Panc1 (cell line): ENCODE measurements at regions not wholly inside any gene's neighbourhood (a gene's known extent, or its start where the extent isn't known, plus 50 kb on each side); places are given as distances from the start of the nearest gene placed in this dataset.

Source experiments
- ATAC-seq: fragments of 200-7000 bp; cut with Tn5 transposase; 2 replicates; pipeline ENCODE4 v1.9.1; 2020; ENCODE audit warnings: mild to moderate bottlenecking, moderate library complexity
- BruUV-seq: library from RNA; stranded (reverse); fragments of 400-500 nt; replicated peaks from 2 replicates; lab custom pipeline; 2021; lab: Mats Ljungman, UMichigan
- CTCF ChIA-PET: fragments of 300-600 bp; sonication (Branson Sonifier 250); formaldehyde crosslinking; loops from one replicate; lab custom pipeline; 2022; ENCODE audit warnings: antibody characterized with exemption; lab: Charles Lee
- POLR2A ChIA-PET: fragments of 300-600 bp; sonication (Branson Sonifier 250); formaldehyde crosslinking; loops from one replicate; lab custom pipeline; 2022; ENCODE audit warnings: antibody characterized with exemption; lab: Charles Lee
- DNase-seq: peaks from one replicate; pipeline ENCODE4 v3.0.0-alpha.2; 2010; ENCODE audit warnings: low read depth, low spot score
- H3K27ac ChIP-seq: 2 replicates; pipeline ENCODE4 v1.5.1; 2011; ENCODE audit warnings: mild to moderate bottlenecking, low read length, inconsistent platforms
- H3K27me3 ChIP-seq: fragments of 200-500 bp; sonication (Bioruptor generic); 2 replicates; pipeline ENCODE4 v1.6.0; 2014; ENCODE audit warnings: low read length, inconsistent platforms; ENCODE audit not compliant: control insufficient read depth, insufficient read depth
- H3K36me3 ChIP-seq: fragments of 200-500 bp; sonication (Bioruptor generic); 2 replicates; pipeline ENCODE4 v1.5.1; 2014; ENCODE audit warnings: inconsistent platforms, mild to moderate bottlenecking, low read length, moderate library complexity; ENCODE audit not compliant: control insufficient read depth, insufficient read depth
- H3K4me1 ChIP-seq: 2 replicates; pipeline ENCODE4 v1.5.1; 2011; ENCODE audit warnings: inconsistent platforms, mild to moderate bottlenecking, low read length, moderate library complexity; ENCODE audit not compliant: control insufficient read depth, insufficient read depth
- H3K4me3 ChIP-seq, 2 experiments: 2 replicates each; pipeline ENCODE4 v1.5.1; 2011 to 2012; ENCODE audit warnings: low read depth in 2 of 2, low read length in 2 of 2, mild to moderate bottlenecking in 2 of 2, inconsistent platforms in 1 of 2, moderate library complexity in 1 of 2
- H3K9me3 ChIP-seq: fragments of 200-500 bp; sonication (Bioruptor generic); 2 replicates; pipeline ENCODE4 v1.5.1; 2014; ENCODE audit warnings: low read depth, mild to moderate bottlenecking, inconsistent platforms, low read length, moderate library complexity; ENCODE audit not compliant: control insufficient read depth, insufficient read depth
- POLR2AphosphoS5 ChIP-seq: IDR thresholded peaks from 2 replicates; pipeline ENCODE4 v1.6.1; 2012; ENCODE audit warnings: mild to moderate bottlenecking, low read depth, low read length, moderate library complexity
- SIN3A ChIP-seq: IDR thresholded peaks from 2 replicates; pipeline ENCODE4 v1.6.1; 2012; ENCODE audit warnings: low read depth, mild to moderate bottlenecking, low read length, moderate library complexity, borderline replicate concordance; ENCODE audit not compliant: insufficient read depth
- TCF7L2 ChIP-seq: IDR thresholded peaks from 2 replicates; pipeline ENCODE4 v1.6.1; 2011; ENCODE audit warnings: mild to moderate bottlenecking, low read depth, low read length, inconsistent platforms
- in situ Hi-C: cut with HindIII; loops from 2 replicates; pipeline ENCODE4 v1.10.0; 2016; ENCODE audit warnings: low sequenced_read_pairs, low pct_unique_long_range_greater_than_20kb
- intact Hi-C: fragments of 100-400 bp; cut with micrococcal nuclease; formaldehyde crosslinking; loops from one replicate; pipeline ENCODE4 v1.10.0; 2022; ENCODE audit not compliant: unreplicated experiment
- TF ChIP-seq, protein P1 (sequence below), 2 experiments: IDR thresholded peaks; 2 replicates each; pipeline ENCODE4 v1.6.1; 2011 to 2012; ENCODE audit warnings: low read depth in 2 of 2, control low read depth in 1 of 2, low read length in 1 of 2, mild to moderate bottlenecking in 1 of 2, moderate library complexity in 1 of 2; ENCODE audit not compliant: insufficient read depth in 1 of 2
- TF ChIP-seq, protein P2 (sequence below): fragments of 450-650 bp; IDR thresholded peaks from 2 replicates; pipeline ENCODE4 v1.5.1; 2017; ENCODE audit warnings: mild to moderate bottlenecking

DNA sequence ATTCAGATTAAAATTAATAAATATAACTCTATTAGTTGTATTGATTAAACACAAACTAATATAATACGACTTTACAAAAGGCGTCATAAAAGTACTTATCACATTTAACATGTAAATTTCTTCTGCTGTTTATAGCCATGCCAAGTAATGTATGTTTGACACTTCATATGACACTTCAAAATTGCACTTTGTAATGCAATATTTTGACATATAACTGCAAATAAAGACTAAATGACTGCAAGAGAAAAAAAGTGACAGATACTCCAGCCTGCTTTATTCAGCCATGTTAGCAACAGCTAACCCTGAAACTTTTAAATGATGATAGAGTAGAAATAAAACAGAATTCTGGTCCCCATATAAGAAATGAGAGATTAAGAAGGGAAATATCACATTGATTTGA lies 1238.0 kb downstream of the MRPL39 start:
- intact Hi-C loops = no loop called here
- BruUV-seq = no TSS peak

DNA sequence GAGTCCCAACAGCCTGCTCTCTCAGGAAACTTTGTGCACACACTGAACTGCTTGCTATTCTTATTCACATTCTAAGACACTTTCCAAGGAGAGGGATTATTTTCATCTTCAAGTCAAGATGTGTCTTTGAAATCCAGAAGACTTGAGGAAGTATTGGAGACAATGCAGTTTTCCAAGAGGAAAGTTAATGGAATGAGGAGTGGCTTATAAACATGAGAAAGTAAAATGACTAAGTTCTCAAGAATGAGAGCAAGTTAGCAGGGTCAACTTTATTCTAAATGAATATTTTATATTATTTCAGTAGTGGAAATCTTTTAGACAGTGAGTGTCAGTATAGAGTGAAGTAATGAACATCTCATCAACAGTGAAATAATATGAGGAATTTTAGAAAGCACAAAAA lies 1239.3 kb downstream of the MRPL39 start:
- ATAC-seq (no peak), DNase-seq (no peak)
- H3K27ac ChIP-seq = no peak overlapping the region
- in situ Hi-C loops = no loop called here
- BruUV-seq = no TSS peak
- CTCF ChIA-PET = no interaction called here
- POLR2A ChIA-PET = no interaction called here
- no peaks in the 10 kb centered on the region for H3K4me1 ChIP-seq
- intact Hi-C loops = no loop called here
- TF ChIP-seq POLR2AphosphoS5 (no peak), TCF7L2 (no peak), SIN3A (no peak)
- TF ChIP-seq, protein P1, sequence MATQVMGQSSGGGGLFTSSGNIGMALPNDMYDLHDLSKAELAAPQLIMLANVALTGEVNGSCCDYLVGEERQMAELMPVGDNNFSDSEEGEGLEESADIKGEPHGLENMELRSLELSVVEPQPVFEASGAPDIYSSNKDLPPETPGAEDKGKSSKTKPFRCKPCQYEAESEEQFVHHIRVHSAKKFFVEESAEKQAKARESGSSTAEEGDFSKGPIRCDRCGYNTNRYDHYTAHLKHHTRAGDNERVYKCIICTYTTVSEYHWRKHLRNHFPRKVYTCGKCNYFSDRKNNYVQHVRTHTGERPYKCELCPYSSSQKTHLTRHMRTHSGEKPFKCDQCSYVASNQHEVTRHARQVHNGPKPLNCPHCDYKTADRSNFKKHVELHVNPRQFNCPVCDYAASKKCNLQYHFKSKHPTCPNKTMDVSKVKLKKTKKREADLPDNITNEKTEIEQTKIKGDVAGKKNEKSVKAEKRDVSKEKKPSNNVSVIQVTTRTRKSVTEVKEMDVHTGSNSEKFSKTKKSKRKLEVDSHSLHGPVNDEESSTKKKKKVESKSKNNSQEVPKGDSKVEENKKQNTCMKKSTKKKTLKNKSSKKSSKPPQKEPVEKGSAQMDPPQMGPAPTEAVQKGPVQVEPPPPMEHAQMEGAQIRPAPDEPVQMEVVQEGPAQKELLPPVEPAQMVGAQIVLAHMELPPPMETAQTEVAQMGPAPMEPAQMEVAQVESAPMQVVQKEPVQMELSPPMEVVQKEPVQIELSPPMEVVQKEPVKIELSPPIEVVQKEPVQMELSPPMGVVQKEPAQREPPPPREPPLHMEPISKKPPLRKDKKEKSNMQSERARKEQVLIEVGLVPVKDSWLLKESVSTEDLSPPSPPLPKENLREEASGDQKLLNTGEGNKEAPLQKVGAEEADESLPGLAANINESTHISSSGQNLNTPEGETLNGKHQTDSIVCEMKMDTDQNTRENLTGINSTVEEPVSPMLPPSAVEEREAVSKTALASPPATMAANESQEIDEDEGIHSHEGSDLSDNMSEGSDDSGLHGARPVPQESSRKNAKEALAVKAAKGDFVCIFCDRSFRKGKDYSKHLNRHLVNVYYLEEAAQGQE (IDR thresholded peaks at IDR 0.05; ENCODE audit: insufficient read depth in 1 of 2, low read depth in 2 of 2, low read length in 1 of 2) = no peak
- TF ChIP-seq, protein P2, sequence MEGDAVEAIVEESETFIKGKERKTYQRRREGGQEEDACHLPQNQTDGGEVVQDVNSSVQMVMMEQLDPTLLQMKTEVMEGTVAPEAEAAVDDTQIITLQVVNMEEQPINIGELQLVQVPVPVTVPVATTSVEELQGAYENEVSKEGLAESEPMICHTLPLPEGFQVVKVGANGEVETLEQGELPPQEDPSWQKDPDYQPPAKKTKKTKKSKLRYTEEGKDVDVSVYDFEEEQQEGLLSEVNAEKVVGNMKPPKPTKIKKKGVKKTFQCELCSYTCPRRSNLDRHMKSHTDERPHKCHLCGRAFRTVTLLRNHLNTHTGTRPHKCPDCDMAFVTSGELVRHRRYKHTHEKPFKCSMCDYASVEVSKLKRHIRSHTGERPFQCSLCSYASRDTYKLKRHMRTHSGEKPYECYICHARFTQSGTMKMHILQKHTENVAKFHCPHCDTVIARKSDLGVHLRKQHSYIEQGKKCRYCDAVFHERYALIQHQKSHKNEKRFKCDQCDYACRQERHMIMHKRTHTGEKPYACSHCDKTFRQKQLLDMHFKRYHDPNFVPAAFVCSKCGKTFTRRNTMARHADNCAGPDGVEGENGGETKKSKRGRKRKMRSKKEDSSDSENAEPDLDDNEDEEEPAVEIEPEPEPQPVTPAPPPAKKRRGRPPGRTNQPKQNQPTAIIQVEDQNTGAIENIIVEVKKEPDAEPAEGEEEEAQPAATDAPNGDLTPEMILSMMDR = no peak
- H3K9me3 ChIP-seq = no peaks in the 10 kb centered on the region
- no peak overlapping the region for H3K4me3 ChIP-seq
- no peaks in the 10 kb centered on the region for H3K36me3 ChIP-seq
- no peaks in the 10 kb centered on the region for H3K27me3 ChIP-seq

More for the DNA sequence above, 1238.0 kb downstream of the MRPL39 start:
- no peak for DNase-seq
- ChIA-PET CTCF (no interaction called here), POLR2A (no interaction called here)
- no peaks in the 10 kb centered on the region for H3K27me3 ChIP-seq
- H3K4me3 ChIP-seq = no peak overlapping the region
- no peak for ATAC-seq
- no peaks in the 10 kb centered on the region for H3K4me1 ChIP-seq
- in situ Hi-C loops = no loop called here
- TF ChIP-seq, protein P1 (IDR thresholded peaks at IDR 0.05; ENCODE audit: insufficient read depth in 1 of 2, low read depth in 2 of 2, low read length in 1 of 2) = no peak
- TF ChIP-seq TCF7L2 (no peak), SIN3A (no peak), POLR2AphosphoS5 (no peak)
- TF ChIP-seq, protein P2 = no peak
- no peaks in the 10 kb centered on the region for H3K9me3 ChIP-seq
- no peaks in the 10 kb centered on the region for H3K36me3 ChIP-seq
- H3K27ac ChIP-seq = no peak overlapping the region
